ENCODE measurements at regions not wholly inside any gene's neighbourhood (a gene's known extent, or its start where the extent isn't known, plus 50 kb on each side); places are given as distances from the start of the nearest gene placed in this dataset.

DNA sequence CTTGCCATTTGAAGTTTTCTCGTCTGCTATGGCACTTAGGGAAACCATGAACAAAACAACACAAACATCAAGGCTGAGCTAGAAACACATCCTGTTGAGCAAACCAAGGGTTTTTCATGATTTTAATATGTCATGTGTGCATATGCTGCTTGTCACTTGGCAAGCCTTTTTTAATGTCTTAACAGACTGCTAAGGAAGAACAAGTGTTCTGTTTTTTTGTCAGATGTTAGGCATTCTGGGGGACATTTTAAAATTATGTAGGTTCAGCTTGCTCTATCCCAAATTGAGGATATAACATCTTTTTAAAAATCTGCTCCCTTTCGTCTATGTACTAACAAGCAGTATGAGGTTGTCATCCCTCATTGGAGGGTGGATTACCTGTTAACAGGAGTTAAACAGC lies 150.3 kb downstream of the HTR1A start:
- no peak for TF ChIP-seq NFIC (IDR thresholded peaks at IDR 0.05)
- no peak for TF ChIP-seq CREB1 (IDR thresholded peaks at IDR 0.05; ENCODE audit: low read depth)
- no peak for TF ChIP-seq YY1 (IDR thresholded peaks at IDR 0.05; ENCODE audit: low read depth)
- no peak for TF ChIP-seq EP300 (IDR thresholded peaks at IDR 0.05; ENCODE audit: borderline replicate concordance)
- no peak for TF ChIP-seq RAD21 (IDR thresholded peaks at IDR 0.05; ENCODE audit: low read depth)
- no peak for TF ChIP-seq FOXM1 (IDR thresholded peaks at IDR 0.05; ENCODE audit: borderline replicate concordance, low read depth)
- no peak for TF ChIP-seq TEAD4 (IDR thresholded peaks at IDR 0.05)
- TF ChIP-seq, protein P1, sequence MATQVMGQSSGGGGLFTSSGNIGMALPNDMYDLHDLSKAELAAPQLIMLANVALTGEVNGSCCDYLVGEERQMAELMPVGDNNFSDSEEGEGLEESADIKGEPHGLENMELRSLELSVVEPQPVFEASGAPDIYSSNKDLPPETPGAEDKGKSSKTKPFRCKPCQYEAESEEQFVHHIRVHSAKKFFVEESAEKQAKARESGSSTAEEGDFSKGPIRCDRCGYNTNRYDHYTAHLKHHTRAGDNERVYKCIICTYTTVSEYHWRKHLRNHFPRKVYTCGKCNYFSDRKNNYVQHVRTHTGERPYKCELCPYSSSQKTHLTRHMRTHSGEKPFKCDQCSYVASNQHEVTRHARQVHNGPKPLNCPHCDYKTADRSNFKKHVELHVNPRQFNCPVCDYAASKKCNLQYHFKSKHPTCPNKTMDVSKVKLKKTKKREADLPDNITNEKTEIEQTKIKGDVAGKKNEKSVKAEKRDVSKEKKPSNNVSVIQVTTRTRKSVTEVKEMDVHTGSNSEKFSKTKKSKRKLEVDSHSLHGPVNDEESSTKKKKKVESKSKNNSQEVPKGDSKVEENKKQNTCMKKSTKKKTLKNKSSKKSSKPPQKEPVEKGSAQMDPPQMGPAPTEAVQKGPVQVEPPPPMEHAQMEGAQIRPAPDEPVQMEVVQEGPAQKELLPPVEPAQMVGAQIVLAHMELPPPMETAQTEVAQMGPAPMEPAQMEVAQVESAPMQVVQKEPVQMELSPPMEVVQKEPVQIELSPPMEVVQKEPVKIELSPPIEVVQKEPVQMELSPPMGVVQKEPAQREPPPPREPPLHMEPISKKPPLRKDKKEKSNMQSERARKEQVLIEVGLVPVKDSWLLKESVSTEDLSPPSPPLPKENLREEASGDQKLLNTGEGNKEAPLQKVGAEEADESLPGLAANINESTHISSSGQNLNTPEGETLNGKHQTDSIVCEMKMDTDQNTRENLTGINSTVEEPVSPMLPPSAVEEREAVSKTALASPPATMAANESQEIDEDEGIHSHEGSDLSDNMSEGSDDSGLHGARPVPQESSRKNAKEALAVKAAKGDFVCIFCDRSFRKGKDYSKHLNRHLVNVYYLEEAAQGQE (IDR thresholded peaks at IDR 0.05; ENCODE audit: low read depth), result no peak
- no peak for TF ChIP-seq ZBTB7A (IDR thresholded peaks at IDR 0.05; ENCODE audit: low read depth)
- TF ChIP-seq TCF12 (IDR thresholded peaks at IDR 0.05; ENCODE audit: low read depth), result no peak
- TF ChIP-seq, protein P2, sequence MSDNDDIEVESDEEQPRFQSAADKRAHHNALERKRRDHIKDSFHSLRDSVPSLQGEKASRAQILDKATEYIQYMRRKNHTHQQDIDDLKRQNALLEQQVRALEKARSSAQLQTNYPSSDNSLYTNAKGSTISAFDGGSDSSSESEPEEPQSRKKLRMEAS (IDR thresholded peaks at IDR 0.05), result no peak
- no peak for TF ChIP-seq TAF1 (IDR thresholded peaks at IDR 0.05; ENCODE audit: low read depth)

DNA sequence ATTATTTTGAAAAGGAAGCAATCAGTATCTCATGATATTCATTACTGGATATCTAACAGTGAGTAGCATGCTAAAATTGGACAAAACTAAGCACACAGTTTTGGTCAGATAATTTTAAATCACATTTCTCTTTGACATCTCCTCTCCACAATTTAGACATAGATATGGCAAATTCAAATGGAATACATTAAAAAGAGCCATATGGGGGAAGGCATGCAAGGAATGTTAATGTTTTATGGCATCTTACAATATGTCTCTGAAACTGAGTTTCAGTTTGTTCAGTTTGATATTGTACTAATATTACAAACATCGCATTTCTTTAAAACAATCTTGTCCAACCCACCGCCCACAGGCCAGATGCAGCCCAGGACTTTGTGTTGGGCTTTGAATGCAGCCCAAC lies 151.0 kb downstream of the HTR1A start:
- TF ChIP-seq, protein P1 (IDR thresholded peaks at IDR 0.05; ENCODE audit: low read depth), result no peak
- TF ChIP-seq CEBPB (IDR thresholded peaks at IDR 0.05), result no peak
- no peak for TF ChIP-seq EP300 (IDR thresholded peaks at IDR 0.05; ENCODE audit: borderline replicate concordance)
- no peak for TF ChIP-seq TCF12 (IDR thresholded peaks at IDR 0.05; ENCODE audit: low read depth)
- no peak for TF ChIP-seq ZBTB7A (IDR thresholded peaks at IDR 0.05; ENCODE audit: low read depth)
- no peak for TF ChIP-seq TAF1 (IDR thresholded peaks at IDR 0.05; ENCODE audit: low read depth)
- TF ChIP-seq, protein P3, sequence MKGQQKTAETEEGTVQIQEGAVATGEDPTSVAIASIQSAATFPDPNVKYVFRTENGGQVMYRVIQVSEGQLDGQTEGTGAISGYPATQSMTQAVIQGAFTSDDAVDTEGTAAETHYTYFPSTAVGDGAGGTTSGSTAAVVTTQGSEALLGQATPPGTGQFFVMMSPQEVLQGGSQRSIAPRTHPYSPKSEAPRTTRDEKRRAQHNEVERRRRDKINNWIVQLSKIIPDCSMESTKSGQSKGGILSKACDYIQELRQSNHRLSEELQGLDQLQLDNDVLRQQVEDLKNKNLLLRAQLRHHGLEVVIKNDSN (IDR thresholded peaks at IDR 0.05), result no peak
- TF ChIP-seq FOXM1 (IDR thresholded peaks at IDR 0.05; ENCODE audit: borderline replicate concordance, low read depth), result no peak
- TF ChIP-seq EGR1 (IDR thresholded peaks at IDR 0.05), result no peak
- TF ChIP-seq, protein P2 (IDR thresholded peaks at IDR 0.05), result no peak
- no peak for TF ChIP-seq RAD21 (IDR thresholded peaks at IDR 0.05; ENCODE audit: low read depth)
- TF ChIP-seq NFIC (IDR thresholded peaks at IDR 0.05), result no peak
- TF ChIP-seq YY1 (IDR thresholded peaks at IDR 0.05; ENCODE audit: low read depth), result no peak
- no peak for TF ChIP-seq TEAD4 (IDR thresholded peaks at IDR 0.05)

DNA sequence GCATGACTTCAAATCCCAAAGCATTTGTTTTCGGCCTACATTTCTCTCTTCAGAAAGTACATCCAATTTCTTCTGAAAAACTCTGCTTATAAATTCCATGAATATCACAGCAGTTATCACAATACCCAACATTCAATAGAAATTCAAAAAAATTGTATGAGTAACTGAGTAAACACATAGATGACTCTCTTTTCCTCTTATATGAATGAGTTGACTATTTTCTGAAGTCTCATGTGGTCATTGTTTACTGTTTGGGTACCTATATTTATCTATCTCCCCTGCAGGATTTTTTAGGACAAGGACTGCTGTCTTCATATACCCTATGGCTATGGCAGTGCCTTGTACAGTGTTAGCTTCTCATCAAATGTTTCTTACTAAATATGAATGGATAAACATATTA lies 157.1 kb downstream of the HTR1A start:
- TF ChIP-seq EGR1 (IDR thresholded peaks at IDR 0.05), result no peak
- no peak for TF ChIP-seq TEAD4 (IDR thresholded peaks at IDR 0.05)
- TF ChIP-seq, protein P3 (IDR thresholded peaks at IDR 0.05), result no peak
- no peak for TF ChIP-seq CREB1 (IDR thresholded peaks at IDR 0.05; ENCODE audit: low read depth)
- no peak for TF ChIP-seq CEBPB (IDR thresholded peaks at IDR 0.05)

DNA sequence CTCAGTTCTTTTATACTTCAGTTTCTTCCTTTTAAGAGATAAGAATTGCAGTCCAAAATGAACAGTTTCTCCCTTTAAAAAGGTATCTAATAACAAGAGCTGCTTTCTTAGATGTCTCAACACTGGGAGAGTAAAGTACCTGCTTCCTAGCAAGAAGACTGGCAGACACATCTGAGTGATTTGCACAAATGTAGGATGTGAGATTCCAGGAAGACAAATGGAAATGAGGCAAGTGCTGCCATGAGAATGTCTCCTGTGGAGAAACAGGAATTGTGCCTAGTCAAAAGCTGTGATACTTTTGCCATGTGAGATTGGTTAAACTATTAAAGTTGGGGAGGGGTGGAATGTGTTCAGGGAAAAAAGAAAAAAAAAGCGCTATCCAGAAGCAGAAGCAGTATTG lies 159.1 kb downstream of the HTR1A start:
- TF ChIP-seq ZBTB7A (IDR thresholded peaks at IDR 0.05; ENCODE audit: low read depth) (no peak), NFIC (IDR thresholded peaks at IDR 0.05) (no peak), RAD21 (IDR thresholded peaks at IDR 0.05; ENCODE audit: low read depth) (no peak), EP300 (IDR thresholded peaks at IDR 0.05; ENCODE audit: borderline replicate concordance) (no peak), TCF12 (IDR thresholded peaks at IDR 0.05; ENCODE audit: low read depth) (no peak), YY1 (IDR thresholded peaks at IDR 0.05; ENCODE audit: low read depth) (no peak), CREB1 (IDR thresholded peaks at IDR 0.05; ENCODE audit: low read depth) (no peak), FOXM1 (IDR thresholded peaks at IDR 0.05; ENCODE audit: borderline replicate concordance, low read depth) (no peak), TAF1 (IDR thresholded peaks at IDR 0.05; ENCODE audit: low read depth) (no peak), TEAD4 (IDR thresholded peaks at IDR 0.05) (no peak), EGR1 (IDR thresholded peaks at IDR 0.05) (no peak), CEBPB (IDR thresholded peaks at IDR 0.05) (no peak)
- TF ChIP-seq, protein P2 (IDR thresholded peaks at IDR 0.05), result no peak
- TF ChIP-seq, protein P1 (IDR thresholded peaks at IDR 0.05; ENCODE audit: low read depth), result no peak
- TF ChIP-seq, protein P3 (IDR thresholded peaks at IDR 0.05), result no peak
